ENCODE measurements at regions not wholly inside any gene's neighbourhood (a gene's known extent, or its start where the extent isn't known, plus 50 kb on each side); places are given as distances from the start of the nearest gene placed in this dataset.

GRCh38 chr10:90199093-90199492, 497.7 kb downstream of the KIF20B start:
- TF ChIP-seq CTCF (conservative IDR thresholded peaks at IDR 0.05; ENCODE audit: low read length), result no peak
- no peak for TF ChIP-seq EZH2phosphoT487 (IDR thresholded peaks at IDR 0.05; ENCODE audit: borderline replicate concordance, low read depth, low read length)

All from OCI-LY7 (cell line).